ENCODE measurements at regions not wholly inside any gene's neighbourhood (a gene's known extent, or its start where the extent isn't known, plus 50 kb on each side); places are given as distances from the start of the nearest gene placed in this dataset.

- TF ChIP-seq CTCF (IDR thresholded peaks at IDR 0.05) (no peak), EZH2 (IDR thresholded peaks at IDR 0.05; ENCODE audit: borderline replicate concordance, insufficient read depth, low read depth, low read length, poor library complexity, severe bottlenecking) (no peak)
Observed at GRCh38 chr22:49253656-49254055, 574.0 kb downstream of the BRD1 start.
